ENCODE measurements at regions not wholly inside any gene's neighbourhood (a gene's known extent, or its start where the extent isn't known, plus 50 kb on each side); places are given as distances from the start of the nearest gene placed in this dataset.

- no peak overlapping the region for H3K27ac Mint-ChIP-seq (ENCODE audit: low read depth)
- H3K27me3 Mint-ChIP-seq, result peaks cover 9% of the 10 kb centered on the region
- ATAC-seq (replicated peaks; ENCODE audit: extremely low read depth, poor library complexity, severe bottlenecking), result no peak
Observed at GRCh38 chr13:111551204-111551820, 230.9 kb downstream of the TEX29 start.

DNA sequence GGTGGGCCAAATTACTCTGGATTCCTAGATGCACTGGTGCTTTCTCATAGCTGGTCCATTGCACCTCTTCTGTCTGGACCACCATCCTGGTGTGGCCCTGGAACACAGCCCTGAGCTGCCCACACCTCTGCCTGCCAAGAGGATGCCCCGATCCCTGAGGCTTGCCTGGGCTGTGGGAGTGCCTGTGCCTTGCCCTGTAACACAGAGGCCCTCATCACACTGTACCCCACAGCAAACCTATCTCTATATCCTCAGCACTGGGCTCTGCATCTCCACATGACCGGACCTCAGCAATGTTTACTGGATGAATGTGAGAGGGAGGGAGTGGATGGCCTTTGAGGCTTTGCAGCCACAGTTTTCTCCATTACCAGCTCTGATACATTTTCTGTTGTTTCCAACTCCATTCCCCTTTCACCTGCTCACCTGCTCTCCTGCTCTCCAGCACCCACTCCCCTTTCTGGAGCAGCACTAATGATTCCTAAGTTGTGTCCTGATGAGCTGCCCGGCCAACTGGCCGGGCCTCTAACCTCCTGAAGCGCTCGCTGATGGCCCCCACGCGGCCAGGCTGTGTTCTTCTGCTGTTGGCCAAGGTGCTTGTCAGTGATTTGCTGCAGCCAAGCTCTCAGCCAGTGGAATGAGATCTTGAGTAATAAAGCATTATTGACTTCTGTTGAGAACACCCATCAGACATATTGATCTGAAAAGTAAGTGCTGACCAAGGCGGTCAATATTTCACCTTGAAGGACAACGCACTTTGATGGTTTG, 232.6 kb downstream of the TEX29 start:
- DNase-seq (ENCODE audit: low spot score in 2 of 2), result no peak
- Mint-ChIP-seq H3K36me3 (ENCODE audit: insufficient read depth) (no peaks in the 10 kb centered on the region), H3K9me3 (no peaks in the 10 kb centered on the region), H3K4me3 (no peak overlapping the region), H3K4me1 (no peaks in the 10 kb centered on the region), H3K27ac (ENCODE audit: low read depth) (no peak overlapping the region), H3K27me3 (peaks cover 26% of the 10 kb centered on the region)
- no peak for ATAC-seq (replicated peaks; ENCODE audit: extremely low read depth, poor library complexity, severe bottlenecking)

More at GRCh38 chr13:111551204-111551820, 230.9 kb downstream of the TEX29 start:
- no peak for DNase-seq (ENCODE audit: low spot score in 2 of 2)
- Mint-ChIP-seq H3K36me3 (ENCODE audit: insufficient read depth) (no peaks in the 10 kb centered on the region), H3K4me1 (no peaks in the 10 kb centered on the region), H3K9me3 (no peaks in the 10 kb centered on the region), H3K4me3 (no peak overlapping the region)

DNA sequence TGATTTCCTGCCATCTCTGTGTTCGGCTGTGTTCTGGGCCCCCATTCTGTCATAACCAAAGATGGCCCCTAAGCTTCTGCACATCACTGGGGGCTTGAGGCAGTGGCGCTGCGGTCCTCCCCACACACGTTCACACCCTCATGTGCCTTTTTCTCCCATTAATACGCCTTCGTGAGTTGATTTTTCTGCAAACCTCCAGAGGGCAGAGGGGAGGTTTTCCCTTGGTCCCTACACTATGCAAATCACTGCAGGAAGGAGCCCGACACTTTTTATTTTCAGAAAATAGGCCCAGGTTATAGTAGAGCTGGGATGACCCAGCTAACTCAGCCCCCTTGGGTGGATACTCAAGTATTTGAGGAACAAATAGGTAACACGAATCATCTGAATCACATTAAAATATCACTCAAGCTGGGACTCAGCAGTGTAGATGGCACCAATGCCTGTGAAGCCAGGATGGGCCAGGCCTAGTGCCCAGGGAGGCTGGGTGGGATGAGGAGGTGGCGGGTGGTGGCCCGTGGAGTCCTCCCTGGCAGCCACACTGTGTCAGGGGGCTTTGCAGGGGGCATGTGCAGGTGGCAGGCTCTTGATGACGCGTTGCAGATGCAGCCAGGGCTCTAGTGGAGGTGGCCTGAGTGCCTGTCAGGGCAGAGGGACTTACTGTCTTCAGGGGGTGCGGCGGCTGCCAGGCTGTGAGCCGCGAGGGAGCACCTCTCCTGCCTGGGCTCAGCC, 234.3 kb downstream of the TEX29 start:
- Mint-ChIP-seq H3K4me3 (no peak overlapping the region), H3K27me3 (peaks cover 32% of the 10 kb centered on the region), H3K4me1 (no peaks in the 10 kb centered on the region), H3K36me3 (ENCODE audit: insufficient read depth) (no peaks in the 10 kb centered on the region), H3K27ac (ENCODE audit: low read depth) (no peak overlapping the region), H3K9me3 (no peaks in the 10 kb centered on the region)
- DNase-seq (ENCODE audit: low spot score in 2 of 2) (no peak), ATAC-seq (replicated peaks; ENCODE audit: extremely low read depth, poor library complexity, severe bottlenecking) (no peak)

DNA sequence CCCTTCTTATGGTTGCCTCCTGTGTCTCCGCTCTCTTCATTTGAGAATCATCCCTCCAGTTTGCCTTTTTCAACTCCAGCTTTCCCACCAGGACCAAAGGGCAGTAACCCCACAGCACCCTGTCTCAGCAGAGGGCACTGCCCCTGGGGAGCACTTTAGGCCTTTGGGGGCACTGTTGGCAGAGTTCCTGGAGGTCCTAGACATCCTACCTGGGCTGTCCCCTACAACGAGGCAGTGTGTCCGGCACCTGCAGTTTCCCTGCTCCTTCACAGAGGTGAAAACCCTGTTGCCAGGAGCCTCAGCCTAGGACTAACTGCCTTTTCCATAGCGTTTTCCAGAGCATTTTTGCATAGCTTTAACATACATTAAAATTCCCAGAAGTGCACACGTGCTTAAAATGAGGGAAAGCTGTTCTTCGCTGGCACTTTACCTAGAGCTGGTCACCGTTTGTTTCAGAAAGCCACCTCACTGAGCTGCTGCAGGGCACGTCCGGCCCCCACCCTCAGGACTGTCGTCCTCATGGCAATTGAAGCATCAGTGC, 234.9 kb downstream of the TEX29 start:
- Mint-ChIP-seq H3K4me3 (no peak overlapping the region), H3K27me3 (peaks cover 32% of the 10 kb centered on the region), H3K4me1 (no peaks in the 10 kb centered on the region), H3K36me3 (ENCODE audit: insufficient read depth) (no peaks in the 10 kb centered on the region), H3K27ac (ENCODE audit: low read depth) (no peak overlapping the region), H3K9me3 (no peaks in the 10 kb centered on the region)
- no peak for DNase-seq (ENCODE audit: low spot score in 2 of 2)
- no peak for ATAC-seq (replicated peaks; ENCODE audit: extremely low read depth, poor library complexity, severe bottlenecking)

DNA sequence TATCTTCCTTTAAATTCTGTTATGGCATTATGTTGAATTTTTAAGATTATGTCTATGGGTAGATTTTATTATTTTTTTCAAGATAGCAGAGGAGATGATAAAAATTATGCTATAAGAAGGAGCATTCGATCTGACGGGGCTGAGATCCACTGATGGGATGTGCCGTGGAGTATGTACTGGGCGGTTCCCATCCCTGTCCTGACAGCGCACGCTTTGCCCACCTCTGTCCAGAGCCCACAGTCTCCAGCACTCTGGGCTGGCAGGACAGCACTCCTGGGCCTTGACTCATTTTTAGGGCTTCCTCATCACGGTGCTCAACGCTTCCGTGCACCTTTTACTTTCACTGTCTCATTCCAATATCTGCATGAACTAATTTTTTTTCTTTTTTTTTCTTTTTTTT, 235.5 kb downstream of the TEX29 start:
- Mint-ChIP-seq H3K4me3 (no peak overlapping the region), H3K36me3 (ENCODE audit: insufficient read depth) (no peaks in the 10 kb centered on the region), H3K27ac (ENCODE audit: low read depth) (no peak overlapping the region), H3K9me3 (no peaks in the 10 kb centered on the region), H3K4me1 (no peaks in the 10 kb centered on the region), H3K27me3 (peaks cover 32% of the 10 kb centered on the region)
- ATAC-seq (replicated peaks; ENCODE audit: extremely low read depth, poor library complexity, severe bottlenecking) (no peak), DNase-seq (ENCODE audit: low spot score in 2 of 2) (no peak)

DNA sequence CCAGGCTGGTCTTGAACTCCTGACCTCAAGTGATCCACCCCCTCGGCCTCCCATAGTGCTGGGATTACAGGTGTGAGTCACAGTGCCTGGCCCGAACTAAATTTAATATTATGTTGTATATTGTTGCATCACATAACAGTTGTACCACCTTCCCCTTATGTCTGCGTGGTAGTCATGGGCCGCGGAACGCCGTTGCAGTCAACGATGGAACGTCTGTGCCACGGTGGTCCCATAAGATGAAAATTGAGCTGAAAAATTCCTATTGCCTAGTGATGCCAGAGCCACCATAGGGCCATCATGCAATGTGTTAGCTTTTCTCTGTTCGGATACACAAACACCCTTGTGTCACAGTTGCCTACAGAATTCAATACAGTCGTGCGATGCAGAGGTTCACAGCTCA, 236.1 kb downstream of the TEX29 start:
- ATAC-seq (replicated peaks; ENCODE audit: extremely low read depth, poor library complexity, severe bottlenecking) (no peak), DNase-seq (ENCODE audit: low spot score in 2 of 2) (no peak)
- Mint-ChIP-seq H3K27ac (ENCODE audit: low read depth) (no peak overlapping the region), H3K9me3 (no peaks in the 10 kb centered on the region), H3K36me3 (ENCODE audit: insufficient read depth) (no peaks in the 10 kb centered on the region), H3K4me1 (no peaks in the 10 kb centered on the region), H3K27me3 (peaks cover 38% of the 10 kb centered on the region), H3K4me3 (no peak overlapping the region)

- no peaks in the 10 kb centered on the region for H3K36me3 Mint-ChIP-seq (ENCODE audit: insufficient read depth)
- H3K27ac Mint-ChIP-seq (ENCODE audit: low read depth), result no peak overlapping the region
- peaks cover 44% of the 10 kb centered on the region for H3K27me3 Mint-ChIP-seq
- no peak overlapping the region for H3K4me3 Mint-ChIP-seq
- no peaks in the 10 kb centered on the region for H3K9me3 Mint-ChIP-seq
- ATAC-seq (replicated peaks; ENCODE audit: extremely low read depth, poor library complexity, severe bottlenecking), result no peak
- no peak for DNase-seq (ENCODE audit: low spot score in 2 of 2)
- H3K4me1 Mint-ChIP-seq, result no peaks in the 10 kb centered on the region
Observed at GRCh38 chr13:111557921-111558699, 237.7 kb downstream of the TEX29 start.

DNA sequence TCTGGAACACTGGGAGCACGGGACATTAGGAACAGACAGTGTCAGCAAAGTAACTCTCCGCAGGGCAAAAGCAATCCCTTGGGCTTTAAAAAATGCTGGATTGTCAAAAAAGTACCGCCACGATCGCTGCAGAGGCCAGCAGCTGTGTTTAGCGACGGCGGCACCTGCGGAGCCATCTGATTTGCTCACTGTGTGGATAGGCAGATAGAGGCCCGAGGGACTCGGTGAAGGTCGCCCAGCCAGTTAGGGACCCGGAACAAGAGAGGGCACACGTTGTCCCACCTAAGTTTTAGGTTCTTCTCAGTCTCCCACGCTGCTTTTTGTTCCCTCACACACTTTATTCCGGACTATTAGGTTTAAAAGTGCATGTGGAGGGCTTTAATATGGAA, 238.3 kb downstream of the TEX29 start:
- H3K27me3 Mint-ChIP-seq, result peaks cover 38% of the 10 kb centered on the region
- ATAC-seq (replicated peaks; ENCODE audit: extremely low read depth, poor library complexity, severe bottlenecking), result no peak
- no peaks in the 10 kb centered on the region for H3K9me3 Mint-ChIP-seq
- no peak for DNase-seq (ENCODE audit: low spot score in 2 of 2)
- H3K4me3 Mint-ChIP-seq, result no peak overlapping the region
- no peaks in the 10 kb centered on the region for H3K4me1 Mint-ChIP-seq
- no peak overlapping the region for H3K27ac Mint-ChIP-seq (ENCODE audit: low read depth)
- no peaks in the 10 kb centered on the region for H3K36me3 Mint-ChIP-seq (ENCODE audit: insufficient read depth)

DNA sequence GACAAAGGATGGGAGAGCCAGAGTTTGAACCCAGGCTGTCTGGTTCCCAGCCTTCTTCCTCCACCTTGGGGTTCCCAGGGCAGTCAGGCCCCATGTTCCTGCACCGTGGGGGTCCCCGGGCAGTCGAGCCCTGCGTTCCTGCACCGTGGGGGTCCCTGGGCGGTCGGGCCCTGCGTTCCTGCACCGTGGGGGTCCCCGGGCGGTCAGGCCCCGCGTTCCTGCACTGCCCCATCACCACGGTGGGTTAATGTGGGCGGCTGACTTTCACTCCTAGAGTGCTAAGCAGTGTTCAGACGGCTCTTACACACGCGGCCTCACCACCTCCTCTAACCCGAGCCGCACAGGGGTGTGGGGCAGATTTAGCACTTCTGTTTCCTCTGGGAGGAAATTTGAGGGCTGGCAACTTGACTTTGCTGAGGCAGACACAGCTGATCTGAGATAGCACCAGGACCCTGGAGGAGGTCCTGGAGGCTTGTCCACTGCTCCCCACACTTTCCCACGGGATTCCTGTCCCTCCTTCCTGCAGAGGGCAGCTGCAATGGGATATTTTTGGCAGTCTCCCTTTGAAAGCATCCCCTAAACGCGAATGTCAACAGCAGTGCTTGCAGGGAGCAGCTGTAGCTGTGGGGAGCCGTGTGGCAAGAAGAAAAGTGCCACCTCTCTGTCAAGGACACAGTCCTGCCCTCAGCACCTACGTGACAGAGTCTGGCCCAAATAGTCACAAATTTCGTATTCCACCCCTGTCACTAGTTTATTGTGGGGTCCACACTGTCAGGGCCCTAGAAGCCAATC, 239.4 kb downstream of the TEX29 start:
- H3K4me3 Mint-ChIP-seq, result no peak overlapping the region
- H3K4me1 Mint-ChIP-seq, result no peaks in the 10 kb centered on the region
- H3K36me3 Mint-ChIP-seq (ENCODE audit: insufficient read depth), result no peaks in the 10 kb centered on the region
- no peak for ATAC-seq (replicated peaks; ENCODE audit: extremely low read depth, poor library complexity, severe bottlenecking)
- DNase-seq (ENCODE audit: low spot score in 2 of 2), result no peak
- no peaks in the 10 kb centered on the region for H3K9me3 Mint-ChIP-seq
- H3K27ac Mint-ChIP-seq (ENCODE audit: low read depth), result no peak overlapping the region
- peaks cover 46% of the 10 kb centered on the region for H3K27me3 Mint-ChIP-seq

DNA sequence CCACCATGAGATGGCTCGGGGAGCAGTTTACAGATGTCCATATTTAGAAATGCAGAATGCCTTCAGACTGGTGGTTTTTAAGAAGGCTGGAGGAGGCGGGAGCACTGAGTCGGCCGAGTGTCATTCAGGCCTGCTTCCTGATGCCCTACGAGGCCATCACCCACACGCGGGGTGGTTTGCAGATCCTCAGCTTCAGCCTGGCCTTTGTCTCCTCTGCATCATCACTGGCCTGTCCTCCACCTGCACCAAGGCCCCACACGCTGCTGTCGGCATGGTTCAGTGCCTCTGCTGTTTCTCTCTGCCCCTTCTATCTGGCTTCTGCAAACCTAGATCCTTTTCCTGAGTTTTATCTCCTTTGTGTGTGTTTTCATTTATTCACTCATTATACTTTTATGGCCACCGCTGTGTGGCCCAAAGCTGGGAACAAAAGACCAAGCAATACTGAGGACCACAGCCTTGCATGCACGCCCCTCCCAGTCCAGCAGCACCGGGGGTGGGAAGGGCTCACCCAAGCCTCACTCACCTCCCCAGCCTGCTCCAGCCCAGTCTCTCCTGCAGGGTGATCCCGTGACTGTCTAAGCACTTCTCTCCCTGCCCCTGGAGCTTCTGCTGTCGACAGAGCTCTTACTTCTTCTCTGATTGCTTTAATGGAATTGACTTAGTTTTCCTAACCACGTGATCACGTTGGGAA, 240.8 kb downstream of the TEX29 start:
- no peak overlapping the region for H3K27ac Mint-ChIP-seq (ENCODE audit: low read depth)
- DNase-seq (ENCODE audit: low spot score in 2 of 2) (no peak), ATAC-seq (replicated peaks; ENCODE audit: extremely low read depth, poor library complexity, severe bottlenecking) (no peak)
- H3K36me3 Mint-ChIP-seq (ENCODE audit: insufficient read depth), result no peaks in the 10 kb centered on the region
- no peaks in the 10 kb centered on the region for H3K9me3 Mint-ChIP-seq
- H3K27me3 Mint-ChIP-seq, result peaks cover 46% of the 10 kb centered on the region
- H3K4me3 Mint-ChIP-seq, result no peak overlapping the region
- H3K4me1 Mint-ChIP-seq, result no peaks in the 10 kb centered on the region

- H3K36me3 Mint-ChIP-seq (ENCODE audit: insufficient read depth), result no peaks in the 10 kb centered on the region
- no peak for ATAC-seq (replicated peaks; ENCODE audit: extremely low read depth, poor library complexity, severe bottlenecking)
- no peak overlapping the region for H3K27ac Mint-ChIP-seq (ENCODE audit: low read depth)
- H3K4me1 Mint-ChIP-seq, result no peaks in the 10 kb centered on the region
- H3K27me3 Mint-ChIP-seq, result peaks cover 44% of the 10 kb centered on the region
- peaks cover 5% of the 10 kb centered on the region for H3K9me3 Mint-ChIP-seq
- DNase-seq (ENCODE audit: low spot score in 2 of 2), result no peak
- H3K4me3 Mint-ChIP-seq, result no peak overlapping the region
Observed at GRCh38 chr13:111562716-111563115, 242.3 kb downstream of the TEX29 start.

Data from central memory CD8-positive, alpha-beta T cell (primary cell).